OCI-LY3 (cell line): ENCODE measurements at regions not wholly inside any gene's neighbourhood (a gene's known extent, or its start where the extent isn't known, plus 50 kb on each side); places are given as distances from the start of the nearest gene placed in this dataset.

Experiments used
- H2AFZ ChIP-seq: fragments of 200-600, 300-600 bp; shearing (Covaris generic); 2 replicates; pipeline ENCODE4 v1.6.0; 2014; ENCODE audit warnings: antibody characterized with exemption, low read depth, low read length
- H3K27ac ChIP-seq: fragments of 200-600, 300-600 bp; sonication (generic); 2 replicates; pipeline ENCODE4 v1.5.1; 2014; ENCODE audit warnings: mild to moderate bottlenecking, low read length, moderate library complexity, mixed read lengths
- H3K27me3 ChIP-seq: fragments of 200-600, 300-600 bp; sonication (generic); 2 replicates; pipeline ENCODE4 v1.6.1; 2014; ENCODE audit warnings: low read depth, low read length, mixed read lengths
- H3K36me3 ChIP-seq: fragments of 200-600, 300-600 bp; sonication (generic); replicated peaks from 2 replicates; pipeline ENCODE3; 2014; ENCODE audit warnings: low read depth, low read length, mixed read lengths
- H3K4me1 ChIP-seq: fragments of 300-600, 200-600 bp; sonication (generic); 2 replicates; pipeline ENCODE4 v1.6.1; 2014; ENCODE audit warnings: low read length, mixed read lengths
- H3K4me2 ChIP-seq: fragments of 200-600, 300-600 bp; sonication (generic); 2 replicates; pipeline ENCODE4 v1.6.1; 2014; ENCODE audit warnings: low read length, mixed read lengths
- H3K4me3 ChIP-seq: fragments of 300-600, 200-600 bp; sonication (generic); 2 replicates; pipeline ENCODE4 v1.5.1; 2014; ENCODE audit warnings: antibody characterized with exemption, mild to moderate bottlenecking, low read length, moderate library complexity
- H3K79me2 ChIP-seq: fragments of 300-600, 200-600 bp; shearing (Covaris generic); 2 replicates; pipeline ENCODE4 v1.6.1; 2014; ENCODE audit warnings: mild to moderate bottlenecking, low read length, mixed read lengths
- H3K9ac ChIP-seq: fragments of 300-600, 200-600 bp; shearing (Covaris generic); 2 replicates; pipeline ENCODE4 v1.6.0; 2014; ENCODE audit warnings: mild to moderate bottlenecking, low read length, moderate library complexity
- H3K9me3 ChIP-seq: fragments of 200-600, 300-600 bp; shearing (Covaris generic); 2 replicates; pipeline ENCODE4 v1.6.1; 2014; ENCODE audit warnings: low read length, mixed read lengths; ENCODE audit not compliant: insufficient read depth
- H4K20me1 ChIP-seq: fragments of 200-600, 300-600 bp; sonication (generic); 2 replicates; pipeline ENCODE4 v1.6.1; 2016; ENCODE audit warnings: low read length, mixed read lengths; ENCODE audit not compliant: insufficient read depth
- CTCF ChIP-seq: fragments of 200-600, 300-600 bp; sonication (generic); IDR thresholded peaks from 2 replicates; pipeline ENCODE4 v1.5.1; 2014; ENCODE audit warnings: antibody characterized with exemption, low read length, low read depth
- EZH2phosphoT487 ChIP-seq: fragments of 200-600 bp; shearing (Covaris generic); IDR thresholded peaks from 2 replicates; pipeline ENCODE4 v1.6.1; 2018; ENCODE audit warnings: antibody characterized with exemption, mixed run types, low read depth

DNA sequence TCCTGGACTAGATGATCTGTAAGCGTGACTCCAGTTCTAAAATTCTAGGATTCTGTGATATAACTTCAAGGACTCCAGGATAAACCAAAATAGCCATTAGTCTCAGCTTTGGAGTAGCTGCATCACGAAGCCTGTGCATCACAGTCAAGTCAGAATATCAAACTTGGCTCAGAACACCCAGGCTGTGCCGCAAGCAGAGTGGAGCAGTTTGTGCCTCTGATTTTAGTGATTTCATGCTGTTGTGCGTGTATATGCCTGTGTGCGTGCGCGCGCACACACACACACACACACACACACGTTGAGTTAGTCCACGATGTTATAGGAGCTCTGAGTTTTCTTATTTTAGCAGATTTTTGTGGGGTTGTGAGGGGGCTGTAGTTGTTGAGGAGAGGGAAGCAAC lies 356.6 kb upstream of the KCNH8 start:
- Histone ChIP-seq H3K9me3 (no peaks in the 10 kb centered on the region), H3K4me3 (no peak overlapping the region), H4K20me1 (no peaks in the 10 kb centered on the region), H3K79me2 (no peaks in the 10 kb centered on the region), H3K4me2 (no peak overlapping the region), H3K4me1 (no peaks in the 10 kb centered on the region), H3K9ac (no peak overlapping the region), H2AFZ (no peak overlapping the region), H3K27ac (no peak overlapping the region), H3K36me3 (no peaks in the 10 kb centered on the region), H3K27me3 (no peaks in the 10 kb centered on the region)
- no peak for TF ChIP-seq CTCF
- no peak for TF ChIP-seq EZH2phosphoT487

DNA sequence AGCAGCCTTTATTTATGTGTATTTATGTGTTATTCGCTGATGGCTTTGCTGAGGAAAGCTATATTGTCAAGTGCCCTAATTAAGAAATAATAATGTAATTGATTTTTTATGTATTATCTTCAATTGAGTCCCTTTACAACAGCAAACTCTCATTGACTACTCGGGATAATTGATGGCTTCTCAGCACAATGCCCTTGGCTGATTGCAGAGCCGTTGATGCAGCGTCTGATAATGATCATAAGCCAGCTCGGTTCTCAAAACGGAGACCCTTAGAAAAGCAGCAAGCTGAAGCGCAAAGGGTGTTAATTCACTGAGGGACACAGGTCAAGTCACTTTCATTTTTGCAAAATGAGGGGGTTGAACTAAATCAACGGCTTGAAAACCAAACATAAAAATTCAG lies 357.1 kb upstream of the KCNH8 start:
- H3K9ac ChIP-seq, result no peak overlapping the region
- H3K36me3 ChIP-seq, result no peaks in the 10 kb centered on the region
- H3K79me2 ChIP-seq, result no peaks in the 10 kb centered on the region
- H3K4me3 ChIP-seq, result no peak overlapping the region
- no peak overlapping the region for H3K27ac ChIP-seq
- H3K9me3 ChIP-seq, result no peaks in the 10 kb centered on the region
- H2AFZ ChIP-seq, result no peak overlapping the region
- no peak for TF ChIP-seq EZH2phosphoT487
- TF ChIP-seq CTCF, result no peak
- H3K27me3 ChIP-seq, result no peaks in the 10 kb centered on the region
- H3K4me1 ChIP-seq, result no peaks in the 10 kb centered on the region
- H3K4me2 ChIP-seq, result no peak overlapping the region
- H4K20me1 ChIP-seq, result no peaks in the 10 kb centered on the region

GRCh38 chr3:18790384-18790783 lies 357.9 kb upstream of the KCNH8 start:
- Histone ChIP-seq H3K79me2 (no peaks in the 10 kb centered on the region), H3K4me3 (no peak overlapping the region), H4K20me1 (no peaks in the 10 kb centered on the region), H3K36me3 (no peaks in the 10 kb centered on the region), H3K27me3 (no peaks in the 10 kb centered on the region), H2AFZ (no peak overlapping the region), H3K4me1 (no peaks in the 10 kb centered on the region), H3K4me2 (no peak overlapping the region), H3K9ac (no peak overlapping the region), H3K27ac (no peak overlapping the region), H3K9me3 (no peaks in the 10 kb centered on the region)
- TF ChIP-seq EZH2phosphoT487 (no peak), CTCF (no peak)

DNA sequence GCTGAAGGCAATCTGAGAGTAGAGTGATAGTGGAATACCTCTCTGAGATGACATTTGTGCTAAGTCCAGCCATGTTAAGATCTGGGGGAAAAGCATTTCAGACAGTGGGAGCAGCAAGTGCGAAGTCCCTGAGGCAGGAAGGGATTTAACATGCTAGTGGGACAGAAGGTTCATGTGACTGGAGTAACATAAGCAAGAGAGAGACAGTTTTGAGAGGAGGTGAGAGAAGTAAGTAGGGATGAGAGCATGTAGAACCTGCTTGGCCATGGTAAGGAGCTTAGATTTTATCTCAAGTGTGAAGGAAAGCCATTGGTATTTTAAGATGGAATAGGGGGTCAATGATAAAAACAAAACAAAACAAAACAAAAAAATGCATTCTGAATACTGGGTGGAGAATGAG lies 358.6 kb upstream of the KCNH8 start:
- H3K27ac ChIP-seq, result no peak overlapping the region
- no peak overlapping the region for H3K9ac ChIP-seq
- H3K9me3 ChIP-seq, result no peaks in the 10 kb centered on the region
- no peaks in the 10 kb centered on the region for H3K36me3 ChIP-seq
- H3K4me1 ChIP-seq, result no peaks in the 10 kb centered on the region
- H3K4me3 ChIP-seq, result no peak overlapping the region
- H3K79me2 ChIP-seq, result no peaks in the 10 kb centered on the region
- TF ChIP-seq EZH2phosphoT487, result no peak
- no peak for TF ChIP-seq CTCF
- no peak overlapping the region for H3K4me2 ChIP-seq
- no peak overlapping the region for H2AFZ ChIP-seq
- no peaks in the 10 kb centered on the region for H4K20me1 ChIP-seq
- H3K27me3 ChIP-seq, result no peaks in the 10 kb centered on the region
